Neural crest cell (in vitro differentiated cells): ENCODE measurements at regions not wholly inside any gene's neighbourhood (a gene's known extent, or its start where the extent isn't known, plus 50 kb on each side); places are given as distances from the start of the nearest gene placed in this dataset.

Experiments
- DNase-seq: peaks from one replicate; pipeline ENCODE4 v3.0.0; 2021; ENCODE audit warnings: low read depth, mixed read lengths, low spot score
- H3K27ac Mint-ChIP-seq: one replicate; pipeline ENCODE4 v1.8.0; 2021; ENCODE audit warnings: mild to moderate bottlenecking, mixed read lengths; ENCODE audit not compliant: unreplicated experiment
- H3K27me3 Mint-ChIP-seq: 2 replicates; pipeline ENCODE4 v1.8.0; 2021; ENCODE audit warnings: low read depth, mild to moderate bottlenecking, mixed read lengths
- H3K36me3 Mint-ChIP-seq: 2 replicates; pipeline ENCODE4 v1.8.0; 2021; ENCODE audit warnings: low read depth, mild to moderate bottlenecking, mixed read lengths
- H3K4me1 Mint-ChIP-seq: 2 replicates; pipeline ENCODE4 v1.8.0; 2021; ENCODE audit warnings: mixed read lengths
- H3K4me3 Mint-ChIP-seq: one replicate; pipeline ENCODE4 v1.8.0; 2021; ENCODE audit warnings: mild to moderate bottlenecking, mixed read lengths
- H3K9me3 Mint-ChIP-seq: 2 replicates; pipeline ENCODE4 v1.8.0; 2021; ENCODE audit warnings: mixed read lengths
- CTCF ChIP-seq: fragments of 200-600 bp; sonication (generic); conservative IDR thresholded peaks from 2 replicates; pipeline ENCODE4 v1.5.0; 2021; ENCODE audit warnings: antibody characterized with exemption, mild to moderate bottlenecking

- no peak overlapping the region for H3K27ac Mint-ChIP-seq
- no peaks in the 10 kb centered on the region for H3K36me3 Mint-ChIP-seq
- H3K27me3 Mint-ChIP-seq = peaks cover 34% of the 10 kb centered on the region
These were observed 265.3 kb downstream of the DHX35 start for GRCh38 chr20:39227416-39227815.

GRCh38 chr20:39225978-39226377 is 263.8 kb downstream of the DHX35 start:
- no peaks in the 10 kb centered on the region for H3K9me3 Mint-ChIP-seq
- no peak overlapping the region for H3K27ac Mint-ChIP-seq
- H3K4me1 Mint-ChIP-seq = no peaks in the 10 kb centered on the region
- no peak for TF ChIP-seq CTCF
- no peak for DNase-seq
- H3K36me3 Mint-ChIP-seq = no peaks in the 10 kb centered on the region
- peaks cover 48% of the 10 kb centered on the region for H3K27me3 Mint-ChIP-seq
- H3K4me3 Mint-ChIP-seq = no peak overlapping the region

More at GRCh38 chr20:39227416-39227815, 265.3 kb downstream of the DHX35 start:
- no peak for DNase-seq
- TF ChIP-seq CTCF = no peak
- Mint-ChIP-seq H3K4me1 (no peaks in the 10 kb centered on the region), H3K9me3 (no peaks in the 10 kb centered on the region), H3K4me3 (no peak overlapping the region)

GRCh38 chr20:39225536-39225935 is 263.4 kb downstream of the DHX35 start:
- H3K27me3 Mint-ChIP-seq = peaks cover 53% of the 10 kb centered on the region
- no peak overlapping the region for H3K4me3 Mint-ChIP-seq
- H3K27ac Mint-ChIP-seq = no peak overlapping the region
- no peaks in the 10 kb centered on the region for H3K36me3 Mint-ChIP-seq
- no peak for TF ChIP-seq CTCF
- DNase-seq = no peak
- H3K4me1 Mint-ChIP-seq = no peaks in the 10 kb centered on the region
- no peaks in the 10 kb centered on the region for H3K9me3 Mint-ChIP-seq

- DNase-seq = no peak
- H3K27ac Mint-ChIP-seq = no peak overlapping the region
- no peak overlapping the region for H3K4me3 Mint-ChIP-seq
- no peak for TF ChIP-seq CTCF
- H3K9me3 Mint-ChIP-seq = no peaks in the 10 kb centered on the region
- H3K36me3 Mint-ChIP-seq = no peaks in the 10 kb centered on the region
- peaks cover 73% of the 10 kb centered on the region for H3K27me3 Mint-ChIP-seq
- no peaks in the 10 kb centered on the region for H3K4me1 Mint-ChIP-seq
These were observed 260.0 kb downstream of the DHX35 start for GRCh38 chr20:39222101-39222500.

GRCh38 chr20:39216195-39216594 is 254.1 kb downstream of the DHX35 start:
- H3K4me1 Mint-ChIP-seq = no peaks in the 10 kb centered on the region
- no peak overlapping the region for H3K27ac Mint-ChIP-seq
- H3K27me3 Mint-ChIP-seq = peaks cover 87% of the 10 kb centered on the region
- DNase-seq = no peak
- no peak for TF ChIP-seq CTCF
- H3K9me3 Mint-ChIP-seq = no peaks in the 10 kb centered on the region
- no peaks in the 10 kb centered on the region for H3K36me3 Mint-ChIP-seq
- no peak overlapping the region for H3K4me3 Mint-ChIP-seq

- Mint-ChIP-seq H3K36me3 (no peaks in the 10 kb centered on the region), H3K9me3 (no peaks in the 10 kb centered on the region), H3K4me3 (no peak overlapping the region), H3K27ac (no peak overlapping the region), H3K4me1 (peaks cover 6% of the 10 kb centered on the region), H3K27me3 (peaks cover 78% of the 10 kb centered on the region)
- DNase-seq = no peak
- no peak for TF ChIP-seq CTCF
These were observed 252.7 kb downstream of the DHX35 start for GRCh38 chr20:39214828-39215227.
